Neural crest cell (in vitro differentiated cells): ENCODE measurements at regions not wholly inside any gene's neighbourhood (a gene's known extent, or its start where the extent isn't known, plus 50 kb on each side); places are given as distances from the start of the nearest gene placed in this dataset.

Experiments used
- DNase-seq: peaks from one replicate; pipeline ENCODE4 v3.0.0; 2021; ENCODE audit warnings: low read depth, mixed read lengths, low spot score
- H3K27ac Mint-ChIP-seq: one replicate; pipeline ENCODE4 v1.8.0; 2021; ENCODE audit warnings: mild to moderate bottlenecking, mixed read lengths; ENCODE audit not compliant: unreplicated experiment
- H3K27me3 Mint-ChIP-seq: 2 replicates; pipeline ENCODE4 v1.8.0; 2021; ENCODE audit warnings: low read depth, mild to moderate bottlenecking, mixed read lengths
- H3K36me3 Mint-ChIP-seq: 2 replicates; pipeline ENCODE4 v1.8.0; 2021; ENCODE audit warnings: low read depth, mild to moderate bottlenecking, mixed read lengths
- H3K4me1 Mint-ChIP-seq: 2 replicates; pipeline ENCODE4 v1.8.0; 2021; ENCODE audit warnings: mixed read lengths
- H3K4me3 Mint-ChIP-seq: one replicate; pipeline ENCODE4 v1.8.0; 2021; ENCODE audit warnings: mild to moderate bottlenecking, mixed read lengths
- H3K9me3 Mint-ChIP-seq: 2 replicates; pipeline ENCODE4 v1.8.0; 2021; ENCODE audit warnings: mixed read lengths
- TF ChIP-seq, protein P1 (sequence below): fragments of 200-600 bp; sonication (generic); conservative IDR thresholded peaks from 2 replicates; pipeline ENCODE4 v1.5.0; 2021; ENCODE audit warnings: antibody characterized with exemption, mild to moderate bottlenecking

DNA sequence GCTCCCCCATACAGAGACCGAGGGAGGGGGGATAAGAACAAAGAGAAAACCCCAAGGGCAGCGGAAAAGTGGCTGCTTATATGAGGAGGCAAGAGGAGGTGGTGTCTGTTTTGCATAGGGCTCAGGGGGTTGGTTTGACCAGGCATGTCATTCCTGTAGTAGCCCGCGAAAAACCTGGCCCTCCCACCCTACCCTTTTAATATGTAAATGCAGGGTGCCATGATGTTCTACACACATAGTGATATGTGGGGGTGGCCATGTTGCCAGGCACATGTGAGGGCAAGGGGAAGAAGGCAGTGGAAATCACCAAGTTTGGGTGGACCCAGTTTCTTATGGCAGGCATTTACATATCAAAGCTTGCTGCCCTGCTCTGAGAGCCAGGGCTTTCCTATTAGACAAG lies 203.5 kb upstream of the UBL3 start:
- TF ChIP-seq, protein P1, sequence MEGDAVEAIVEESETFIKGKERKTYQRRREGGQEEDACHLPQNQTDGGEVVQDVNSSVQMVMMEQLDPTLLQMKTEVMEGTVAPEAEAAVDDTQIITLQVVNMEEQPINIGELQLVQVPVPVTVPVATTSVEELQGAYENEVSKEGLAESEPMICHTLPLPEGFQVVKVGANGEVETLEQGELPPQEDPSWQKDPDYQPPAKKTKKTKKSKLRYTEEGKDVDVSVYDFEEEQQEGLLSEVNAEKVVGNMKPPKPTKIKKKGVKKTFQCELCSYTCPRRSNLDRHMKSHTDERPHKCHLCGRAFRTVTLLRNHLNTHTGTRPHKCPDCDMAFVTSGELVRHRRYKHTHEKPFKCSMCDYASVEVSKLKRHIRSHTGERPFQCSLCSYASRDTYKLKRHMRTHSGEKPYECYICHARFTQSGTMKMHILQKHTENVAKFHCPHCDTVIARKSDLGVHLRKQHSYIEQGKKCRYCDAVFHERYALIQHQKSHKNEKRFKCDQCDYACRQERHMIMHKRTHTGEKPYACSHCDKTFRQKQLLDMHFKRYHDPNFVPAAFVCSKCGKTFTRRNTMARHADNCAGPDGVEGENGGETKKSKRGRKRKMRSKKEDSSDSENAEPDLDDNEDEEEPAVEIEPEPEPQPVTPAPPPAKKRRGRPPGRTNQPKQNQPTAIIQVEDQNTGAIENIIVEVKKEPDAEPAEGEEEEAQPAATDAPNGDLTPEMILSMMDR: no peak
- H3K27me3 Mint-ChIP-seq: no peaks in the 10 kb centered on the region
- H3K4me1 Mint-ChIP-seq: peaks cover 26% of the 10 kb centered on the region
- peak overlapping the region; percentile 1 for H3K4me3 Mint-ChIP-seq
- H3K9me3 Mint-ChIP-seq: peaks cover 5% of the 10 kb centered on the region
- peak; percentile 19 for DNase-seq
- H3K27ac Mint-ChIP-seq: peak overlapping the region; percentile 0
- peaks cover 4% of the 10 kb centered on the region for H3K36me3 Mint-ChIP-seq

DNA sequence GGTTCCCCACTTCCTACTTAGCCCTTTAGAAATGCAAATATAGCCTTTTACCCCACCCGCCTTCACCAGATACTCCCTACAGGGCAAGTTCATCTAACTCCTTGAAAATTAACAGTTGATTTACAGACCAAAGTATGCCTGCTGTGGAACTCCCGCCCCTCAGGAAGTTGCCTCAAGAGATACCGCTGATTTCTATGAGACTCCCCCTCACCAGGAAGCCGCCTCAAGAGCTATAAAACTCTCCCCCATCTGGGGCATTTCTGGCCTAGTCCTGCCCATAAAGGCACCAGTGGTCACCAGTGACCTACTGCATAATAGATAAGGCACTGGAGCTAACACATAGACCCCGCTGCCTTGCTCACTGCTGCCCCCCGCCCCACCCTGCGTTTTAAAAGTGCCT lies 201.7 kb upstream of the UBL3 start:
- peak overlapping the region; percentile 51 for H3K27ac Mint-ChIP-seq
- TF ChIP-seq, protein P1: no peak
- H3K9me3 Mint-ChIP-seq: peaks cover 5% of the 10 kb centered on the region
- H3K4me1 Mint-ChIP-seq: peaks cover 26% of the 10 kb centered on the region
- H3K4me3 Mint-ChIP-seq: peak overlapping the region; percentile 0
- no peaks in the 10 kb centered on the region for H3K27me3 Mint-ChIP-seq
- DNase-seq: no peak
- peaks cover 4% of the 10 kb centered on the region for H3K36me3 Mint-ChIP-seq

DNA sequence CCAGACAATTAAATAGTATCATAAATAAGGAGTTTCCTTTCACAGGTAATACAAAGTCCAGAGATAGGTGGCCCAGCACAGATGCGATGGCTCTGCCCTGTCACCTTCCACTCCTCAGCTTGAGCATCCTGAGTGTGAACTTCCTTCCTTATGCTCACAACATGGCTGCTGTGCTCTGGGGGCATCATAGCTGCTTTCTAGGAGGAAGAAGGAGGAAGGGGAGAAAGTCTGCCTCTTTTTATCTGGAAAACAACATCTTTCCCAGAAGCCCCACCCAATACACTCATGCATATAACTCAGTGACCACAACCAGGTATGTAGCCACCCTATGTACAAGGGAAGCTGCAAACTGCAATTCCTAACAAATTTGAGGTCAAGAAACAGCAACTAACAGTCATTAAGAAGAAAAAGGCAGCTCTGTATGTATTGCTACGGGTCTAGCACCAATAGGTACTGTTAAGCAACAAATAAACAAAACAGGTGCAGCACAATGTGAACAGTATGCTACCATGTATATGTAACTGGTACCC lies 201.2 kb upstream of the UBL3 start:
- peaks cover 26% of the 10 kb centered on the region for H3K4me1 Mint-ChIP-seq
- TF ChIP-seq, protein P1: no peak
- H3K27ac Mint-ChIP-seq: no peak overlapping the region
- H3K27me3 Mint-ChIP-seq: no peaks in the 10 kb centered on the region
- peak overlapping the region; percentile 0 for H3K4me3 Mint-ChIP-seq
- peaks cover 2% of the 10 kb centered on the region for H3K9me3 Mint-ChIP-seq
- no peak for DNase-seq
- H3K36me3 Mint-ChIP-seq: no peaks in the 10 kb centered on the region

DNA sequence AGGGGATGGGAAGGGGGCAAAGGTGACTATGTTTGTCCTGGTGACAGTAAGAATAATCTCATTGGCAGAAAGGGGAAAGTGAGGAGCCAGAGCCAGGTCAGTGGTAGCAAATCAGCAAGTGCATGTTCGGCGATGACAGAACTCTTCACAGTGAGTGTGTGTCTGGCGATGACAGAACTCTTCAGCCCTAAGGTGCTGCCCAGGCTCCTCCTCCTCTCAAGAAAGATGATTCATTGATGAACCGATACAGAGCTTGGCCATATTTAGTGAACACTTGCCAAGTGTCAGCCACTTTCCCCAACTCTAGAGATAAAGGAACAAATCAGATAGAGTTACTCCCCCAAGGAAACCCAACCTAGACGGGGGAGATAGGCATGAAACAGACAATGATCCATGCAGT lies 199.3 kb upstream of the UBL3 start:
- DNase-seq: no peak
- TF ChIP-seq, protein P1: no peak
- Mint-ChIP-seq H3K27me3 (no peaks in the 10 kb centered on the region), H3K9me3 (no peaks in the 10 kb centered on the region), H3K36me3 (no peaks in the 10 kb centered on the region), H3K4me3 (no peak overlapping the region), H3K4me1 (peaks cover 26% of the 10 kb centered on the region), H3K27ac (no peak overlapping the region)

DNA sequence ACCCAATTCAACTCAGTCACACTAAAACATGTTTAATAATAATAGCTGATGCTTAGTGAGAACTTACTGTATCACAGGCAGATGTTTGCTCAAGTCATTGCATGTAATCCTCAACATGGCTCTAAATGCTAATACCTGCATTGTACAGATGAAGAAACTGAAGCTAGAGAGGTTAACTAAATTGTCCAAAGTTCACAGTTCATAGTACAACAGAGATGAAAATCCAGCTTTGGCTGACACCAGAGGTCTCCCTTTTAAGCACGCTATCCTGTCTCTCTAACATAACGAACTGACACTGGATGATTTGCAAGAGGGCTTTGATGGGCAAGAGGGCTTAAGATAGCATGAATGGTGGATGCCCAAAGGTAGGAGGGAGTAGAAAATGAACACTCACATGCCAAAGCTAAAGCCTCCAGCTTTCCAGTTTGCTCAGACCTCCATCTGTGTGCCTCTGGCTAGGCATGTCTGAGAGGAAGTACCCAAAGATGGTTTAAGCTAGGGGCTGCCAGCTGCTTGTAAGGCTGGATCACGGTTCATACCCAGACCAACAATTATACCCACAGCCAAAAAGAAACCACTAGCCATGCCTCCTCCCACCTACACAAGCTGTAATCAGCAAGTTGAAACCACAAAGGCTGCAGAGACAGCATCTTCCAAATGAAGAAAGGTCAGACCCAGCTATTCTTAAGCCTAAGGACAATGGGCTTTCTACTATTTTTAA lies 196.9 kb upstream of the UBL3 start:
- H3K4me3 Mint-ChIP-seq: no peak overlapping the region
- TF ChIP-seq, protein P1: no peak
- peaks cover 8% of the 10 kb centered on the region for H3K4me1 Mint-ChIP-seq
- no peak for DNase-seq
- no peak overlapping the region for H3K27ac Mint-ChIP-seq
- H3K9me3 Mint-ChIP-seq: peaks cover 3% of the 10 kb centered on the region
- no peaks in the 10 kb centered on the region for H3K27me3 Mint-ChIP-seq
- H3K36me3 Mint-ChIP-seq: no peaks in the 10 kb centered on the region
